ENCODE measurements at regions not wholly inside any gene's neighbourhood (a gene's known extent, or its start where the extent isn't known, plus 50 kb on each side); places are given as distances from the start of the nearest gene placed in this dataset.

- TF ChIP-seq EZH2phosphoT487 (IDR thresholded peaks at IDR 0.05; ENCODE audit: borderline replicate concordance) (no peak), CBX3 (IDR thresholded peaks at IDR 0.05; ENCODE audit: low read depth) (no peak), POLR2A (IDR thresholded peaks at IDR 0.05; ENCODE audit: borderline replicate concordance, extremely low read depth, insufficient read depth, insufficient read length) (no peak), SP1 (IDR thresholded peaks at IDR 0.05; ENCODE audit: low read depth) (no peak), POLR2AphosphoS5 (IDR thresholded peaks at IDR 0.05; ENCODE audit: low read depth, low read length) (no peak), ZNF274 (IDR thresholded peaks at IDR 0.05; ENCODE audit: low read depth, low read length) (no peak), CTCF (IDR thresholded peaks at IDR 0.05 in 2 of 3, conservative IDR thresholded peaks at IDR 0.05 in 1 of 3; ENCODE audit: borderline replicate concordance in 1 of 3, insufficient read depth in 1 of 3, low read depth in 2 of 3, low read length in 2 of 3) (no peak), TCF7L2 (IDR thresholded peaks at IDR 0.05; ENCODE audit: borderline replicate concordance, extremely low read depth, insufficient read depth, insufficient read length) (no peak), SIN3A (IDR thresholded peaks at IDR 0.05; ENCODE audit: low read depth) (no peak), RAD21 (IDR thresholded peaks at IDR 0.05; ENCODE audit: low read depth) (no peak), FOSL1 (IDR thresholded peaks at IDR 0.05; ENCODE audit: low read depth) (no peak)
- no peak overlapping the region for H2AFZ ChIP-seq (ENCODE audit: low read depth, low read length, poor library complexity, severe bottlenecking)
- no peaks in the 10 kb centered on the region for H3K9me3 ChIP-seq (ENCODE audit: control insufficient read depth in 1 of 2, insufficient read depth in 1 of 2, low read depth in 1 of 2, low read length in 2 of 2)
- intact Hi-C loops (cut with micrococcal nuclease) = no loop called here
- ChIA-PET RAD21 (ENCODE audit: low non-redundant PET in 1 of 2, low total read pairs in 2 of 2, uncharacterized antibody in 2 of 2, unreplicated experiment in 2 of 2) (no interaction called here), CTCF (interaction anchor here (1.0 to 1.6 kb wide), 3 partner anchors 11 to 1007 kb away, joined by 3 to 4 read pairs (median 4); no protein-coding TSS in a partner anchor), POLR2A (no interaction called here)
- H3K9ac ChIP-seq (ENCODE audit: low read length) = no peak overlapping the region
- no peaks in the 10 kb centered on the region for H3K36me3 ChIP-seq (ENCODE audit: control insufficient read depth in 1 of 2, insufficient read depth in 2 of 2, low read length in 2 of 2)
- no peaks in the 10 kb centered on the region for H3K4me1 ChIP-seq (ENCODE audit: control insufficient read depth in 1 of 2, insufficient read depth in 2 of 2, low read length in 2 of 2)
- DNase-seq (ENCODE audit: low read depth, low spot score) = no peak
- no peak overlapping the region for H3K4me3 ChIP-seq (replicated peaks in 1 of 2; ENCODE audit: low read depth in 1 of 2, low read length in 2 of 2)
- no peak for ATAC-seq
- peaks cover 15% of the 10 kb centered on the region; the same call in 1 of the 2 replicates for H3K27me3 ChIP-seq (ENCODE audit: insufficient read depth, low read length)
- no peaks in the 10 kb centered on the region for H3K79me2 ChIP-seq (ENCODE audit: insufficient read depth, low read length)
- no TSS peak for BruUV-seq (replicated peaks)
- H4K20me1 ChIP-seq (ENCODE audit: insufficient read depth) = no peaks in the 10 kb centered on the region
- no peak overlapping the region for H3K27ac ChIP-seq (ENCODE audit: low read depth, low read length)
- H3K9me2 ChIP-seq (ENCODE audit: insufficient read depth) = no peaks in the 10 kb centered on the region
- H3K4me2 ChIP-seq (ENCODE audit: low read length) = no peak overlapping the region
These were observed 156.1 kb upstream of the TMEM260 start for GRCh38 chr14:56423544-56423943.

Measured in HCT116 (cell line).